Activated CD4-positive, alpha-beta T cell treated with anti-CD3 and anti-CD28 coated beads for 48 hours (primary cell): ENCODE measurements at regions not wholly inside any gene's neighbourhood (a gene's known extent, or its start where the extent isn't known, plus 50 kb on each side); places are given as distances from the start of the nearest gene placed in this dataset.
"Not testable (repeated sequence)": the region's sequence is repeated elsewhere in the genome, so short reads cannot be mapped to it uniquely, and the experiment has no call there.

ENCODE experiments used
- DNase-seq: peaks from one replicate; pipeline ENCODE4 v3.0.0-alpha.2; 2020

DNA sequence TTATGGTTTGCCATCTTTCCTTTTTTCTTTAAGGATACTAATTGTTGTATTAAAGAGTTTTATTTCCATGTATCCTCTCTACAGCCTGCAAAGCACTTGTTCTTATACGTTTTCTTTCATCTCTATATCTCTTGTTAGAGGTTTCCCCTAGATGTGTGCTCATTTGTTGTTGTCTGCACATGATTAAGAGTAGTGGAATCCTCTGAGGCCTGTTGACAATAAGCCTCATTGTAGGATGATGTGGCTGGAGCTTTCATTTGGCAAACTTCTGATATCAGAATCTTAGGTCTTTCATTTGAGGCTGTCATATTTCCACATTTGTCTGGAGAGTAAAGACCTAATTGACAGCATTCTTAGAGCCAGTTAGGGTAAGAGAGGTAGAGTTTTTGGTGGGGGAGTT is 506.0 kb downstream of the DIPK2A start:
- no peak for DNase-seq

DNA sequence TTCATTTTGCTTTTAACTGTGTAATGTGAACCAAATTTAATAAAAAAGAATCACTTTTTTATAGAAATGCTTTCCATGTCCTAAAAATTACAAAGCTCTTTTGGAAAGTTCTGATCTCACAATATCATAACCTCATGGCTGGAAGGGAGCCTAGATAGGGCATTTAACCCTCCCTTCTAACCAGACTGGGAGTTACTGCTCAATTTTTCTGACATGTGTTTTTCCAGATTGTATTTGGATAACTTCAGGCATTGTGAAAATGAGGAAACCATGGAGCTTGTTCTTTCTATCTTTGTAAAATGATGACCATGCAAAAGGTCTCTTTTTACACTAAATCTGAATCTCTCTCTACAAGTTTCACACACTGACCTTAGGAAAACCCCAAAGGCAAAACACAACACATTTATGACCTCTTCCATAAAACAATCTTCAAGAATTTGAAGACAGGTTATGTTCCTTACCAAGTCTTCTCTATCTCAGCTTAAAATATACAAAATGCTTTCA is 508.8 kb downstream of the DIPK2A start:
- DNase-seq = no peak

DNA sequence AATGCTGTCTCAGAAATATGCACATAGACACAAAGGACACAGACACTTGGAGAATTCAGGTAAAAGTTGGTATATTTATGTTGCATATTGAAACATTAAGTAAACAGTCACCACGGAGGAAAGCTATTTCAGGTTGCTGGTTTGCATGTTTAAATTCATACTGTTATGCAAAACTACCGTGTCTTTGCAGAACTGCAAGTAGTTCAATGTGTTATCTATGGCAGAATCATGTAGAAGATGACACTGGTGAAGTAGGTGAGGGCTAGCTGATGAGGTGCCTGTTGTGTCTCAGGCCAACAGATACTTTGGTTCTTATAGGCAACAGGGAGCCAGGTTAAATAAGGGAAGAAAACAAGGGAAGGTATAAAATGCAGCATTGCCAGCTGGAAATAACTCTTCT is 511.3 kb downstream of the DIPK2A start:
- no peak for DNase-seq

DNA sequence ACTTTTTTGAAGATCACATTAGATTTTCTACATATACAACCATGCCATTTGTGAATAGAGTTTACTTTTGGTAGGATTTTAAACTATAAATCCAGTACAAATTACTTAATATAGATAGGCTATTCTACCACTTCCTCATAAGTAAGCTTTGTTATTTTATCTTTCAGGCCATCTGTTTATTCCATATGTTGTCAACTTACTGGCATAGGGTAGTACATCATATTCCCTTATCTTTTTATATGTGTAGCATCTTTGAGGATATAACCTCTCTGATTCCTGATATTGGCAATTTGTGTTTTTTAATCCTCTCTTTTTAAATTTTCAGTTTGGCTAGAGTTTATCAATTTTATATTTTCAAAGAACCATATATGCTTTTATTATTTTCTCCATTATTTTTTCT is 515.4 kb downstream of the DIPK2A start:
- DNase-seq = no peak

DNA sequence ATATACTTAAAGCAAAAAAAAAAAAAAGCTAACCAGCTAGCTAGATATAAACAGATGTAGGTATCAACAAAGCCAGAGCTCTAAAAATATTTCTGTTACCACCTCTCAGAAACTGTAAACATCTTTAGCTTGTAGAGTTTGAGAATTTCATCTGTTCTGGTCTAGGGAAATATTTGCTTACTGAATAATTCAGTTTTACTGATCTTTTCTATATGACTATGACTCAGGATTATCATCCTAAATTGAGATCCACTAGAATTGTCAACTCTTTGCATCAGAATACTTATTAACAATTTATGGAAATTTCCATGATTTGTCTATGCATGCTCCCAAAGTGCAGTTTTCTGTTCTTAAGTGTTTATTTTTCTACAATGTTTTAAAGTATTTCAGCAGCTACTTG is 517.3 kb downstream of the DIPK2A start:
- DNase-seq = no peak

DNA sequence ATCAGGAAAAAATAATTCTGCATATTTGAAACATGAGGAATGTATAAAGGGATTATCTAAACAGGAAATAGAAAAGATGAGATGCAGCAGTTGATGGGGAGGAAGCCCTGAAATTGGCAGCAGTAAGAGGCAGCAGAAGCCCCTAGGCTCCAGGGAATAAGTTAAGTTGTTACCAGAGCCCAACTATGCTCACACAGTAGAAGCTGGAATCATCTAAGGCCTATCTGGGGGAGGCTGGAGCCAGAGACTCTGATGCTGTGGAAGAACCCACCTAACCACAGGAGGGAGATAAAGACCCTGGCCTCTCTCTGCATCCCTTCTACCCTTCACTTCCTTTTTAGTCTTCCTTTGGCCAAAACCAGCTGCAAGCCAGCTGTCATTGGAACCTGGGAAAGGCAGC is 519.7 kb downstream of the DIPK2A start:
- DNase-seq = no peak

DNA sequence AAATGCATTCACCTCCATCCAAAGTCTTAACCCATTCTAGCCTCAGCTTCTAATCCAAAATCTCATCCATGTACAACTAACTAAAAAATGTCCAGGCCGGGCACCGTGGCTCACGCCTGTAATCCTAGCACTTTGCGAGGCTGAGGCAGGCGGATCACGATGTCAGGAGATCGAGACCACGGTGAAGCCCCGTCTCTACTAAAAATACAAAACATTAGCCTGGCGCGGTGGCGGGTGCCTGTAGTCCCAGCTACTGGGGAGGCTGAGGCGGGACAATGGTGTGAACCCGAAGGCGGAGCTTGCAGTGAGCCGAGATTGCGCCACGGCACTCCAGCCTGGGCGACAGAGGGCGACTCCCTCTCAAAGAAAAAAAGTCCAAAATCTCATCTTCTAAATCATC is 523.0 kb downstream of the DIPK2A start:
- not testable (repeated sequence) for DNase-seq

DNA sequence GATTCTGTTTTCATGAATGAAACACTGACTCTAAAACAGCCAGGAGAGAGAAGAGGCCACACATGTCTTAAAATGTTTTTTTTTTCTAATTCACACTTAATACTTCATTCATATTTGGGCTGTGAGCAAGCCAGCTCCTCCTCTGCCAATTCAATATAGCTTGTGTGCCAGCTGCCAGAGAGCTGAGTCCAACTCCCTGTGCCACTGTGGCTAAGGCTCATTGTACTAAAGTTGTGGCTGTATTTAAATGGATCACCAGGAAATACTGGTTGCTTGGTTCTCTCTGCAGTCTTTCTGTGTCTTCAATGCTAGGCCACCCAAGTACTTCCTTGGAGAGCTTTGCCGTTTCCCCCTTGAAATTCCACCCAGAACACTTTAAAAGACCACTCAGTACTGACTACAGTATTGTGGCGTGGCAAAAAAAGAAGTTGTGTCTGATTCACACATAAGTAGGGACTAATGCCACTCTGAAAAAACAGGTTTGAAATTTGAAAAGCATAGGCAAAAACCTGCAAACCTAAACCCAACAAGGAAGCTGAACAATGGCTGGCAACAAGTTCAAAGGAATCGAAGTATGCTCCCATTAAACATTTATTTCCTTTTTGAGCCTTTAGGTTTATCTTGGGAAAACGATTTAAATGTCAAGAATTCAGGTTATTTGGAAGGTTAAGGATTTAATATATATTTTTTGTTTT is 524.7 kb downstream of the DIPK2A start:
- no peak for DNase-seq

DNA sequence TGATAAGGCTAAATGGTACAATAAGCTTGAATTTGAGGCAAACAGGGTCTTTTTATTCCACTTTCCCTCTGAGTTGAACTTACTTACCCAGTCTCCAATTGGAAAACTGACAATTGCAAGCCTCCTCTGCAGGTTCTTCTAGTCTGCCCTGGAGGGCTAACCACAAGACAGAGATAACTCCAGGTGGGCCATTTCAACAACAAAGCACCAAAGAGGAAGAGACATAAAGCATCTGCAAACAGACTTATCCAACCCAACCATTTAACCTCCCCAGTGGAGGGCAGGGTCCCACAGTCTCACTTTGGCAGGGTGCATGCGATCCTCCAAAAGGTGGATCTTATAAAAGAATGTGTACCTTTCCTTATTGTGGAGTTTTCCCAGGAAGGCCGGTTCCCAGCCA is 525.8 kb downstream of the DIPK2A start:
- no peak for DNase-seq

DNA sequence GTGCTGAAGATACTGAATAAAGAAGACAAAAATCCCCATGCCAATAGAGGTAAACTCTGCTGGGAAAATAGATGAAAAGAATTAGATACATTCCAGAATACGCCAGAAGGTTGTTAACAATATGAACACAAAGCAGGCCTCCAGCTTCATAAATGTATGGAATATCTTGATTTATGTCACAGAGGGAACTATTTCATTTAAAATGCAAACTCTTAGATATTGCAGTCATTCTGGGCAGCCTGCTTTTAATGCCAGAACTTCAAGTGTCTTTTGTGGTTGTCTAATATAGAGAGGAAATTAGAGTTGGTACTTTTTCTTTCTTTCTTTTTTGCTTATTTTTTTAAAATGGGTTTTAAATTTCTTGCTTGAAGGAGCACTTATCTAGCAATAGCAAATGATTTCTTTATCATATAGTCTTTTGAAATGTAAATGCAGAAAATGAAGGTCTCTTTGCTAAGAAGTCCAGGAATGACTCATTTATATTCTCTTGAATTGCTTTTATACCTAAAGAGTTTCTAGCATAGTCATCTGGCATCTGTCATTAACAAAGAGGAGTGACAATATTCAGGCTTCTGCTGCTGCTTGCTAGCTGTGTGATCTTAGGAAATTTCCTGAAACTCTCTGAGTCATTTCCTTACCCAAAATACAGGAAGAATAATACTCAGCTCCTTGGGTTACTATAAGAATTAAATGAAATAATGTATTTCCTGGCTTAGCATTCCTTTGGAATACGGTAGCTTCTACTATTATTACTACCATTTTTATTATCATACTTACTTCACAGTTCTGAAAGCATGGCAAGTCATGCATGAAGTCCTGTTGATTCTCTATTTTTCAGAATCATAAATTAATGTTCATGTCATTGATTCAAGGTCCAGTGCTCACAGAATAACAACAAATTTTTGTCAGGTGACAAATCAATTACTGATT is 527.6 kb downstream of the DIPK2A start:
- DNase-seq = no peak

DNA sequence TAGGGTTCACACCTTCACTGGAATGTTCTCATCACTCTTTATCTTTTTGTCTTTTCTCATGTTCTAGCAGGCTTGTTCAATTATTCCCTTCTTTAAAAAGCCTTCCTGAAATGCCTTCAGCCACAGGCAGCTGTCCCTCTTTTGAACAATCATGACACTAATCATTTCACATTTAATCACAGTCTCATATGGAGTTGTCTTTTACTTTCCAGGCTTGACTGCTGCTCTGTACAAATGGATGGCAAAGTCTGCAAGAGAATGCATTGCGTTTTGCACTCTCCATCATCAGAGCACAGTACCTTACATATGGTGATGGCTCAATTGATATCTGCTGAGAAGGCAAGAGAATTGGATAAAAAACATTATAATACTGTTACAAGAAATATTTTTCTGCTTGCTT is 529.8 kb downstream of the DIPK2A start:
- DNase-seq = no peak

DNA sequence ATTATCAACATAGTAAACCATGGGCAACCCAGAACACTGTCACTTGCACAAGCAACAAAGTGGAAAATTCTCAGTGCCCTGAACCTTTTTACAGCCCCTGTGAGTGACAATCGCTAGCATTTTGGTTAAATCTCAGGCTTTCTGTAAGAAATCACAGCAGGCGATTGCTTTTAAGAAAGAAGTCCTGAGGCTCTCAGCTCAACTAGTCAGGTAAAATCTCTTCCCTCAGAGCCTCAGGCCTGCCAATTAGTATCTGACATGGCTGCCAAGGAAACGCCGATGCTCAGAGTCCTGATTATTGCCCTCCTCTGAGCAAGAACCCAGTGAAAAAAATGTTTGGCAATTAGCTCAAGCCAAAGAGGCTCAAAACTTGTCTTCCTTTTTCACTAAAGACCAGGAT is 530.8 kb downstream of the DIPK2A start:
- no peak for DNase-seq

DNA sequence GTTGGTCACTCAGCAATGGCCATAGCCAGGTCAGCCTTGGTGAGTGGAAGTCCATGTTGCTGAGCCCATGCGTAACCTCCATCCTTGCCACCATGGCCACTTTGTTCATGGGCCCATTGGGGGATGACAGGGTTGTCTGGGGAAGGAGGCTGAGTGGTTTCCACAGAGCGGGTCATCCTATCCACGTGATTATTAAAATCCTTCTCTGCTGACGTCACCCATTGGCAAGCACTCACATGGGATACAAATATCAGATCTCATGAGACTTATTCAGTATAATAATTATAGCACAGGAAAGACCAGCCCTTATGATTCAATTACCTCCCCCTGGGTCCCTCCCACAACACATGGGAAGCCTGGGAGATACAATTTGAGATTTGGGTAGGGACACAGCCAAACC is 534.8 kb downstream of the DIPK2A start:
- not testable (repeated sequence) for DNase-seq

DNA sequence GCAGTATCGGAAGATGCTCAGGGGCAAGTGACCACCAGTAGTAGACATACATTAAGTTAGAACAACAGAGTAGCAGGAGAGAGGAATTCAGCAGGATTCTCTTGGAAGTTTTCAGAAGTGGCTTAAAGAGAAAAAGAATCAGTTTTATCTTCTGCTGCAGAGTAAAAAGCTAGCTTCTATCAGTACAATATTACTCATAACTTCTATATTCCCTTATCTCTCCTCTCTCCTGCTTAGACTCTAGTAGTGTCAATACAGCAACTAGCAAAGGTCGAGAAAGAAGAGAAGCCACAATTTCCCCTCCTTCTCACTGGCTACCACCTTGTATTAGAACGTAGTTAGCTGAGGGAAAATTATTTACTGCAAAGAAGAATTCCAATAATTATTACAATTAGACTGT is 539.7 kb downstream of the DIPK2A start:
- no peak for DNase-seq

DNA sequence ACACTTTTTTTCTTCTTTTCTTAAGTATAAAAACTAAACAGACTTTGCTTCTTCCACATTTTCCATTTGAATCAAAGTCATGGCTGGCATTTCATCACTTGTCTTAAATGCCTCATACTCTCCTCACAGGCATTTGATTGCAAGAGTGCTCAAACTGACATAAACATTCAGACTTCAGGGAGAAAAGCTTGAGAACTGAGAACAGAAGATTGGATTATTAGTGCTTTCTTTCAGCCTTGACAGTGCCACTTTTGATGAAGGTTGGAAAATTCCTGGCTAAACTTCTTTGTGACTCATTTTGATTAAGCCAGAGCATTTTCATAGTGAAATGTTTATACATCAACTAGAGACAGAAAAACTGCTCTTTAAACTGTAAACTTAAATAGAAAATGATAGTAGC is 544.4 kb downstream of the DIPK2A start:
- no peak for DNase-seq

DNA sequence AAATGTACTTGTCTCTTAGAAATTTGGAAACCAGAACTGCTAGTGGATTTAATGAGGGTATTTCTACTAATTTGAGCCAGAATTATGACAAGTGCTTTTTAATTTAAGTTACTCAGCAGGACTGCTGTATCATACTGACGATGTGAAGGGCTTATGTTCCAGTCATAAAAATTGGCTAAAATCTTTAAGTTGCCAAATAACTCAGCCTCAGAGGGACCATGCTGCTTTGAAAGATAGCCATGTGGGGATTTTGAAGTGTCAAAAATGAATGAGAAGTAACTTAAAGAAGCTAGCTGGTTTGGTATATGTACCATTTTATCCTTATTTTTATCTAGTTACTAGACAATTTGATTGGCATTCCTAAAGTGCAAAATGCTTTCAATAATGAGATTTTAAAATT is 545.0 kb downstream of the DIPK2A start:
- no peak for DNase-seq

DNA sequence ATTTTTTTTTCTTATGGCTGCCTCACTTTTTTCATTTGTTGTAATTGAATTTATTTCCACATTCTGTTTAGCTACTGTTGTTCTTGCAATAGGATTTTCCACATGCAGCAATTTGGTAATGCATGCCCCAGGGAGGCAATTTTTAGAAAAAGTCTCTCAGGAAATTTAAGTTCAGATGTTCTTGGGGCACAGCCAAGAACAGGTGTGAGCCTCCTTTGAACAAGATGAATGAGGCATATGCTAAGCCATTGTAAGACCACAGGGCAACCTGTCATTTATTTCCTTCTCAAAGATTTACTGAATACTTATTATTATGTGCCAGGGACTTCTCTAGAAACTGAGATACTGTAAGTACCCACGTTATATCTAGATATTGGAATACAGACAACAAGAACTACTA is 549.5 kb downstream of the DIPK2A start:
- DNase-seq = no peak

DNA sequence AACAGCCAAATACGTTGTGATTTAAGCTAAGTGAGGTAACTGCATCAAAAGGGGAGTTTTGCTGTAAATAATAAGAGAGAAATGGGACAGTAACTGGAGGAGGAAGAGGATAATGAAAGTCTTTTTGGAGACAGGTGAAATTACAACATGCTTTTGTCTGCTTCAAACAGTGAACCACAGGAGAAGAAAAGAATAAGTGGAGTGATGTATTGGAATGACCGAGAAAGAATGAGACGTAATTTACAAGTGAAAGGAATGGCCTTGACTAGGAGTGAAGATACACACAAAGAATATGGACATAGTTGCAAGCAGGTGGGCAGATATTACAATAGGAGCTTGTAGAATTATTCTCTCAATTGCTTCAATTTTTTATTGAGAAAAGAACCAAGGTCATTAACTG is 550.8 kb downstream of the DIPK2A start:
- DNase-seq = no peak

DNA sequence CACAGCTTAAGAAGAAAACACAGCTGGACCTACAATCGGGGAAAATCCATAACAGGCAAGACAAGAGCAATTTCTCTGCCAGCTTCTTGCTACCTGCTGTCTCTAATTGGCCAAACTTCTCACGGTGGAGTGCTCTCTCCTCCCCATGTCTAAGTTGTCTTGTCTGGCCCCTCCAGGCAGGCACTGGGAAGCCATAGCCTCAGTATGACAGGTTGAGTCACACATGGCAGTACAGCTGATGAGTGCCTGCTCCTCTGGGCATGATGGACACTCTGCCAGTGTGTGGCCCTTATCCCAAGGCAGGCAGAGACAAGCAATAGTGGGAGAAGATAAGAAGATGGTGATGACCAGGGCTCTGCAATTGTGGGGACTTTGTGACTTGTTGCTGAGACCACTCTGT is 551.8 kb downstream of the DIPK2A start:
- no peak for DNase-seq

DNA sequence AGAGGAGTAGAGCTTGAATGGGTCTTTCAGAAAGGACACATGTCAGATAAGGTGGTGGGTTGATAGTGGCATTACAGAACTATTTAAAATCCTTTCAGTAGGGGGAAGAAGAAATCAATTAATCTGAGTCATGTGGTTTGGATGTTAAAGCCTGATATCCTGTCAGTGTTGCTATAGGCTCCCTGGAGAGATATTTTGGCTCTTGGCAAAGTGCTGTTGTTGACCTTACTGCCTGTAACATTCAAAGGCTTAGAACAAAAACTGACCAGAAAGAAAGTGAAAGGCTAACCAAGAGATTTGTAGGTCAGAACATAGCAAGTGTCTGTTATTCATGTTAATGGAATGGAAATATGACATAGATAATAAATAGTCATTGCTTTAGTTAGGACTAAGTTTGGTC is 552.9 kb downstream of the DIPK2A start:
- DNase-seq = no peak

DNA sequence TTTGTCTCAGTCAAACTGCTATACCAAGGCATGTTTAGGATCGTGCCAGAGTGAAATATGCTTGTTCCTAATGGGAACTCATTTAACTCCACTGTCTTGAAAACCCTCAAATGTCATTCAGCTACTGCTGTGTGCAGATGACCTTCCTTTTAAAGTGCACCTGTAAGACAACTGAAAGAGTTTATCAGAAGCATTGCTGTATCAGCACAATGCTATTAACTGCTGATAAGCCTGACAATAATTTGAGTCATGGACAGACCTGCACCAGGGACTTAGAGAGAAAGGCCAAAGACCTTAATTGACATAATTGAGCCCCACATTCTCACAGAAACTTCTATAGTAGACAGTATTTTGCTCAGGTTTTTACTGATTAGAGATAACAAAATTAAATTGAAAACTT is 557.9 kb downstream of the DIPK2A start:
- DNase-seq = no peak

DNA sequence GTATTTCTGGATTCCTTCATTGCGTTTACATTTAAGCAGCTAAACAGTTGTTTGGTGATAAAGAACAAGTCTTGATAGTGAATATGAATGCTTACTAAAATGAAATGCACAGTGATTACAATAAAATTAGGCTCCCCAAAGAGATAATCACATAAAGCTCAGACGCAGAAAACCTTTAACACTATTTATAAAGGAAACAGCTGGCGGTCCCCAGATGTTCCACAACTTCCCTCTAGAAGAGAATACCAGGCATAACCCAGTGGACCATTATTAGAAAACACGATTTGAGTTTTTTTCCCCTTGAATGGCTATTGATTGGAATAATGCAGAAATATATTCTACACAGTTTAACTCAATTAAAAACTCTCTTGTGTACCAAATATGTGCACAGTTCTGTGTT is 573.2 kb downstream of the DIPK2A start:
- no peak for DNase-seq

DNA sequence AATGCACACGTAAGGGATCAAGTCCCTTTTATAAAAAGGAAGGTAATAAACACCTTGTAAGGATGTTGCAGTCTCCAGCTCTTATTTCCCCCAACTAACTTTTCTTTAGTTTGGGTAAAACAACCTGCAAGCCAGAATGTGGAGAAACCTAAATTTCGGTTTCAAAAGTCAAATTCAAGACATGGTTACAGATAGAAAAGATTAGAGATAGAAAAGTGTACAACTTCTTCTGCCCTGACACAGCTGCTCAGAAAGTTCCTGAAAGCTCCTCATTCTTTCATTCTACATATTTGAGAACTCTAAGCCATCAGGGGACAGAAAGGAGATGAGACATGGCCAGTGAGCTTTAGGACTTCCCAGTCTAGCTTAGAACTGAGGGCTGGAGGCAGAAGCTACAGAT is 574.9 kb downstream of the DIPK2A start:
- DNase-seq = no peak

DNA sequence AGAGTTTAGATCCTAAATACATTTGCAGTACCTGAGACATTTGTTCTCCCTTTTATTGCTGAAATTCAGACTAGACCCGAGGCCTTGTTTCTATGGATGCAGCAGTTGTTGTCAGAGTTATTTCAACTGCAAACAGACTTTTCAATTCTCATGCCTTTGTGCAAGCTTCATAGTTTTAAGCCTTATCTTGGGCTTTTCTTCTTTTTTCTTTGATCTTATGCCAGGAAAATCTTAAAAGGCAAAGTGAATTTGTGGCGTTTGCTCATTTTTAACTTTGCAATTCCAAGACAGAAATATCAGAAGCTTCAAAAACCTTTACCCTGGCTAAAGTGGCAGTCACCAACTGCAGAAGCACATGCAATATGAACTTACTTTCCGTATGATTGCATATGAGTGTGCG is 576.7 kb downstream of the DIPK2A start:
- no peak for DNase-seq
